ENCODE measurements at regions not wholly inside any gene's neighbourhood (a gene's known extent, or its start where the extent isn't known, plus 50 kb on each side); places are given as distances from the start of the nearest gene placed in this dataset.

- no peak for TF ChIP-seq CTCF (IDR thresholded peaks at IDR 0.05; ENCODE audit: insufficient read depth, low read length, poor library complexity, severe bottlenecking)
- no peak for TF ChIP-seq EZH2phosphoT487 (conservative IDR thresholded peaks at IDR 0.05; ENCODE audit: low read length)
Measured at GRCh38 chr7:17472518-17472917, 174.1 kb downstream of the AHR start.
